ENCODE measurements at regions not wholly inside any gene's neighbourhood (a gene's known extent, or its start where the extent isn't known, plus 50 kb on each side); places are given as distances from the start of the nearest gene placed in this dataset.

- H3K9me3 Mint-ChIP-seq = peaks cover 0 to 7% of the 10 kb centered on the region in 2 donors
- H3K27me3 Mint-ChIP-seq = no peaks in the 10 kb centered on the region
- DNase-seq (no peak), ATAC-seq (no peak)
- H3K4me1 Mint-ChIP-seq = no peaks in the 10 kb centered on the region
- no peak overlapping the region for H3K27ac Mint-ChIP-seq
- H3K4me3 Mint-ChIP-seq = no peak overlapping the region
Observed at GRCh38 chr13:70736622-70737317, 628.5 kb upstream of the KLHL1 start.

- peaks cover 0 to 7% of the 10 kb centered on the region in 2 donors for H3K9me3 Mint-ChIP-seq
- H3K4me1 Mint-ChIP-seq = no peaks in the 10 kb centered on the region
- DNase-seq = no peak
- no peak overlapping the region for H3K4me3 Mint-ChIP-seq
- H3K27me3 Mint-ChIP-seq = no peaks in the 10 kb centered on the region
- no peak for ATAC-seq
- no peak overlapping the region for H3K27ac Mint-ChIP-seq
Observed at GRCh38 chr13:70732611-70733010, 624.4 kb upstream of the KLHL1 start.

GRCh38 chr13:70729369-70729768 lies 621.1 kb upstream of the KLHL1 start:
- Mint-ChIP-seq H3K4me1 (no peaks in the 10 kb centered on the region), H3K4me3 (no peak overlapping the region), H3K9me3 (no peaks in the 10 kb centered on the region), H3K27ac (no peak overlapping the region), H3K27me3 (no peaks in the 10 kb centered on the region)
- ATAC-seq (no peak), DNase-seq (no peak)

GRCh38 chr13:70723732-70724131 lies 615.5 kb upstream of the KLHL1 start:
- DNase-seq (no peak), ATAC-seq (no peak)
- no peak overlapping the region for H3K27ac Mint-ChIP-seq
- no peaks in the 10 kb centered on the region for H3K9me3 Mint-ChIP-seq
- H3K27me3 Mint-ChIP-seq = no peaks in the 10 kb centered on the region
- no peaks in the 10 kb centered on the region for H3K4me1 Mint-ChIP-seq
- H3K4me3 Mint-ChIP-seq = no peak overlapping the region

- Mint-ChIP-seq H3K27ac (no peak overlapping the region), H3K27me3 (no peaks in the 10 kb centered on the region), H3K9me3 (peaks cover 0 to under 1% of the 10 kb centered on the region in 2 donors), H3K4me3 (no peak overlapping the region), H3K4me1 (no peaks in the 10 kb centered on the region)
- DNase-seq (no peak), ATAC-seq (no peak)
Observed at GRCh38 chr13:70720386-70720785, 612.1 kb upstream of the KLHL1 start.

- DNase-seq (no peak), ATAC-seq (no peak)
- no peaks in the 10 kb centered on the region for H3K4me1 Mint-ChIP-seq
- no peak overlapping the region for H3K27ac Mint-ChIP-seq
- H3K9me3 Mint-ChIP-seq = peaks cover 4 to 13% of the 10 kb centered on the region in 2 donors
- H3K27me3 Mint-ChIP-seq = no peaks in the 10 kb centered on the region
- no peak overlapping the region for H3K4me3 Mint-ChIP-seq
Observed at GRCh38 chr13:70714993-70715392, 606.7 kb upstream of the KLHL1 start.

GRCh38 chr13:70708775-70709174 lies 600.5 kb upstream of the KLHL1 start:
- Mint-ChIP-seq H3K27ac (peak overlapping the region in 1 of 2 donors; percentile 40), H3K9me3 (peaks cover 6 to 30% of the 10 kb centered on the region in 2 donors), H3K27me3 (no peaks in the 10 kb centered on the region), H3K4me1 (no peaks in the 10 kb centered on the region), H3K4me3 (no peak overlapping the region)
- no peak for ATAC-seq
- DNase-seq = no peak

GRCh38 chr13:70703755-70704154 lies 595.5 kb upstream of the KLHL1 start:
- no peak for DNase-seq
- Mint-ChIP-seq H3K4me3 (no peak overlapping the region), H3K27me3 (no peaks in the 10 kb centered on the region), H3K27ac (no peak overlapping the region), H3K9me3 (peaks cover 11 to 17% of the 10 kb centered on the region in 2 donors), H3K4me1 (no peaks in the 10 kb centered on the region)
- ATAC-seq = no peak

- ATAC-seq (no peak), DNase-seq (no peak)
- H3K27me3 Mint-ChIP-seq = no peaks in the 10 kb centered on the region
- peaks cover 8% of the 10 kb centered on the region in 2 donors for H3K9me3 Mint-ChIP-seq
- no peak overlapping the region for H3K27ac Mint-ChIP-seq
- no peak overlapping the region for H3K4me3 Mint-ChIP-seq
- no peaks in the 10 kb centered on the region for H3K4me1 Mint-ChIP-seq
Observed at GRCh38 chr13:70694996-70695715, 586.9 kb upstream of the KLHL1 start.

GRCh38 chr13:70668983-70669382 lies 560.7 kb upstream of the KLHL1 start:
- no peak overlapping the region for H3K27ac Mint-ChIP-seq

GRCh38 chr13:70668293-70668692 lies 560.0 kb upstream of the KLHL1 start:
- H3K9me3 Mint-ChIP-seq = no peaks in the 10 kb centered on the region
- DNase-seq (no peak), ATAC-seq (no peak)
- no peaks in the 10 kb centered on the region for H3K27me3 Mint-ChIP-seq
- no peak overlapping the region for H3K27ac Mint-ChIP-seq
- no peak overlapping the region for H3K4me3 Mint-ChIP-seq
- no peaks in the 10 kb centered on the region for H3K4me1 Mint-ChIP-seq

More at GRCh38 chr13:70668983-70669382, 560.7 kb upstream of the KLHL1 start:
- no peaks in the 10 kb centered on the region for H3K9me3 Mint-ChIP-seq
- ATAC-seq (no peak), DNase-seq (no peak)
- H3K27me3 Mint-ChIP-seq = no peaks in the 10 kb centered on the region
- no peaks in the 10 kb centered on the region for H3K4me1 Mint-ChIP-seq
- no peak overlapping the region for H3K4me3 Mint-ChIP-seq

GRCh38 chr13:70666883-70667556 lies 558.8 kb upstream of the KLHL1 start:
- DNase-seq (no peak), ATAC-seq (no peak)
- no peaks in the 10 kb centered on the region for H3K27me3 Mint-ChIP-seq
- H3K27ac Mint-ChIP-seq = no peak overlapping the region
- no peaks in the 10 kb centered on the region for H3K4me1 Mint-ChIP-seq
- H3K4me3 Mint-ChIP-seq = no peak overlapping the region
- no peaks in the 10 kb centered on the region for H3K9me3 Mint-ChIP-seq

GRCh38 chr13:70662231-70662940 lies 554.1 kb upstream of the KLHL1 start:
- Mint-ChIP-seq H3K4me3 (no peak overlapping the region), H3K9me3 (no peaks in the 10 kb centered on the region), H3K27me3 (no peaks in the 10 kb centered on the region), H3K27ac (no peak overlapping the region), H3K4me1 (no peaks in the 10 kb centered on the region)
- DNase-seq (no peak), ATAC-seq (no peak)

- DNase-seq (no peak), ATAC-seq (no peak)
- Mint-ChIP-seq H3K9me3 (peaks cover 0 to 3% of the 10 kb centered on the region in 2 donors), H3K4me3 (no peak overlapping the region), H3K27ac (no peak overlapping the region), H3K27me3 (no peaks in the 10 kb centered on the region), H3K4me1 (no peaks in the 10 kb centered on the region)
Observed at GRCh38 chr13:70644052-70644451, 535.8 kb upstream of the KLHL1 start.

GRCh38 chr13:70634893-70635292 lies 526.6 kb upstream of the KLHL1 start:
- no peaks in the 10 kb centered on the region for H3K27me3 Mint-ChIP-seq
- no peak overlapping the region for H3K27ac Mint-ChIP-seq
- H3K4me3 Mint-ChIP-seq = no peak overlapping the region
- DNase-seq = no peak
- peaks cover 0 to 8% of the 10 kb centered on the region in 2 donors for H3K9me3 Mint-ChIP-seq
- H3K4me1 Mint-ChIP-seq = no peaks in the 10 kb centered on the region
- ATAC-seq = no peak

Data from stimulated activated naive CD8-positive, alpha-beta T cell treated with anti-CD3 and anti-CD28 coated beads, Interleukin-15, amount 100 ng/mL, for 72 hours (primary cell).